NCI-H146 treated with DMSO at 0.1 percent for 48 hours (cell line): ENCODE measurements at regions not wholly inside any gene's neighbourhood (a gene's known extent, or its start where the extent isn't known, plus 50 kb on each side); places are given as distances from the start of the nearest gene placed in this dataset.
"Not testable (repeated sequence)": the region's sequence is repeated elsewhere in the genome, so short reads cannot be mapped to it uniquely, and the experiment has no call there.

Experiments used
- DNase-seq: peaks from one replicate; lab custom pipeline; 2025; ENCODE audit not compliant: unreplicated experiment; lab: John Stamatoyannopoulos, UW

DNA sequence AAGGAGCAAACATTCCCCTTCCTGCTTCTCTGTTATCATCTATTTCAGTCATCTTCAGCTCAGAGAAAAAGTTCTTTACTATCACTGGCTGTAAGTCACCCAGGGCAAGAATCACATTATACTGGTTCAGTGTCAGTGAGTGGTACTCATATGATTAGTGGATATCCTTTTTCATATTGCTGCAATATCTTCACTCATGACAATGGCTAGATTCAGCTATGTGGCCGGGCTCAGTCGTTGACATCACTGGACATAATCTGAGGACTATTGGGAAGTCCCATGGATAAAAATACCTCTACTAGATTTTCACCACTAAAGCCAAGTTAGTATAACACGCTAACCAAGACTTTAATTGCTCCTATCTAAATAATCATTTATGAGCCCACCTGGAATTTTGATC is 91.3 kb upstream of the UBE2E2 start:
- DNase-seq: no peak

DNA sequence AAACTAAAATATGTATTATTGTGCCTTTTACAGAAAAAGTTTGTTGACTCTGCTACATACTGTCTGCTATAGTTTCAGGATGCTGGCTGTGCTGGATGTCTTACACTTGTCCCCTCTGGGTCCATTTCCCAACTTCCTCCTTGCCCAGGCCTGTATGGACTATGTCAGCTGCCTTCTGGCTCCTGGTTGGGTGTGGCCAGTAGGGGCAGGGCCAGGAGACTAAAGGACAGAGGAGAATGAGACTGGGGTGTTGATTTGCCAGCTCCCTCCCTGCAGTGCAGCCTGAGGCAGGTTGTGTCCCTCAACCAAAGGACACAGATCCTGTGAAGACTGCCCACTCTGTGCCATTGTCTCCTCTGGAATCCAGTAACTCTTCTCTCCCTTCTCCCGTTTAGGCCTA is 90.6 kb upstream of the UBE2E2 start:
- no peak for DNase-seq

DNA sequence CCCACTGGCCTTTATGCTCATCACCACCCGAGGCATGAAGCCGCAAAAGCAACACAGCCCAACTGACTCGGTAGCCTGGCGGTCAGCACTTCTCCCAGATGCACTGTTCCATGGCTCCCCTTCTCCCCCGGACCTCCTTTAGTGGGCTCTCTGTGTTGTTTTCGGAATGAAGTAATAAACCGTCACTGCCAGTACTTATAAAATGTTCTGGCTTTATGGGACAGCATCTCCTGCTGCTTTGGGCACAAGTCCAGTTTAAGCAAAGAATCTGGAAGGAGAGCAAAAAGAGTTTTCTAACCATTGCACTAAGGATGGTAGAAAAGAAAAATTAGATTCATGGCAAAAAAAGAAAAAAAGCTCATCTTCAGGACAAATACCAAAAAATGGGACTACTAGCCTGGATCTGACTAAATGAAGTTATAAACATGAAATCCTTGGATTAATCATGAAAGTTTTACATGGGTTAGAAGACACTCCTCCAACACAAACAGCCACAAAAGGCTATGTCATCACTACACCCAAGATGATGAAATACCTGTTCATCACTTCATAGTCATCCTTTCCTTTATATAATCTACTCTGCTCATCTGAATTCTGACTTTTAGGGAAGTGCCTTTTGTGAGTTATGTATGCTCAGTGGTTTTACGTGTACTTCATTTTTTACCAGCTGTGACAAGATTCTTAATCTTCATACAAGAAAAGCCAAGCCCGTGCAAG is 89.5 kb upstream of the UBE2E2 start:
- no peak for DNase-seq

DNA sequence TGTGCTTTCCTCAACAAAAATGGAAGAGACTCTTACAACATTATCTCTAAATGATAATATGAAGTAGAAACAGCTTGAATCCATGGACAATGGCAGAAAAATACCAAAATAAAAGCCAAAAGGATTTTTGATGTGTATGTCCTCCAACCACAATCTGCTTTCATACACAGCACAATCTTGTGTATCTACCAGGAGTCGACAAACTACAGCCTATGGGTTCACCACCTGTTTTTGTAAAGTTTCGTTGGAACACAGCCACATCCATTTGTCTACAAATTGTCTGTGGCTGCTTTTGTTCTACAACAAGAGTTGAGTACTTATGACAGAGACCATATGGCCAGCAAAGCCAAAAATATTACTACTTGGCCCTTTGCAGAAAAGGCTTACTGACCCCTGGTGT is 88.7 kb upstream of the UBE2E2 start:
- no peak for DNase-seq

DNA sequence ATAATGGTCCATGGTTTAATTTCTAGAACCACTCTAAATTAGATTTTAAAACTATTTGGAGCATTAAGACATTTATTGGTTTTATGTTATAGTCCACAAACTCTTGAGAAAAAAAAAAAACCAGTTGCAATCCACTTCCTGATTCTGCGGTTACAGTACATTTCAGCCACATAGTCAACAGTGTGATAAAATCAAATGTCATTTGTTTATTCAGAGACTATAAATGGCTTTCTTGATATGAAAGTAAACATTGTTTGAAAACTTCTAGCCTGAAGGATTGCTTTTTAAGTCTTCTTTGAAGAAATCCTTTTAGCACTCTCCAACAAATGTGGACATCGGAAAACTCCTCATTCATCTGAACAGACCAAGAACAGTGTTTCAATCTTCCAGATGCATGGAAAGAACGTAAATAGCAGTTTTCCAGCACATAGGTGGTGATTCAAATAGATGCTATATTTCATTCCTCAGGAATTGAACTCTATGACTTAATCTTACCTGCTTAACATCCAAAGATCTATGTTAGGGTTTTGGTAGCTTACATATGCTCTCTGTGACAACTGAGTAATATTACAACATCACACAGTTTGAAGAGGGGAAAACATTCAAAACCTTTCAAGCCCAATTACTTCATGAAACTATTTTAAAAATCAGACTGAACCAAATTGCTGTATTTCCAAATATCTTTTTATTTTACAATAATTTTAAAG is 87.8 kb upstream of the UBE2E2 start:
- DNase-seq: no peak

DNA sequence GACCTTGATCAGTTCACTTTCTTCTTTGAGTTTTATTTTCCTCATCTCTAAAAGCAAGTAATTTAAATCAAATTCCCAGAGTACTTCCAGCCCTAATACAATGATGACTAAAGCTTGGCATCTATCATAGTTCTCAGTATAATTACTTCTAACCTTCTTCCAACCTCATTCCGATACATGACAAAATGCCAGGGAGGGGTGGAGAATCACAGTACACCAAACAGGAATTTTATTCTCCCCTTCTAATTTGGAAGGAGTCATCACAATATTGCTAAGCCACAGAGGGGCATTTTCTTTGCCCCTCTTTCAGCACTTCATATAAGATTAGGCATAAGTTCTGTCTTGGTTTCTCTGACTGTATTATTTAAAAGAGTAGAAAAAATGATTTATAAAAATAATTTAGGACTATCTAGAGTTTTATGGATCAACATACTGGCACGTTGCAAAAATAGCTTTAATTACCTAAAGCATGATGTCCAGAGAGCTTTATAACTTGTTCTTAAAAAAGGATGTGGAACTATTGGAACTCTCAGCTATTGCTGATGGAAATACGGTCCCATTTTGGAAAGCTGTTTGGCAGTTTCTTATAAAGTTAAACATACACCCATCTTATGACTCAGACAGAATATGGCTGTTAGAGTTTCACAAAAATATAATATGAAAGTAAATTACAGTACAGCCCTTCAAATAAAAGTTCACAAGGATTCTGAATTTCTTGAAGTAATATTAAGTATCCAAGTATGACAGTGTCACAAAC is 86.9 kb upstream of the UBE2E2 start:
- DNase-seq: no peak

DNA sequence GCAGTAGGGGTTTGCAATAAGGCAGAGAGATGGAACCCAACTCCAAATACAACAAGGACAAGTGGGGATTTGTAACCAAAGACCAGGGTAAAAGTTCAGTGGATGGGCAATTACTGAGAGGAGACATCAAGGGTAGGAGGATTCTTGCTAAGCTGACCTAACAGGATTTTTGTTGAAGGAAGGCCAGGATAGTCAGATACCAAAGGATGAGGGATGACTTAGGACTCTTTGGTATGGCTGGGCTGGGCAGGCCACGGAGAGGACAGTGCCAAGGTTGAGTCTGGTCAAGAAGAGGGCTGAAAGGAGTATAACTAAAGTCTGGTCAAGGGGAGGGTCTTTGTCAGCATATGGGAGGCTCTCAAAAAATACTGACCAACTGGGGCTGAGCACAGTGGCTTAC is 85.3 kb upstream of the UBE2E2 start:
- no peak for DNase-seq

DNA sequence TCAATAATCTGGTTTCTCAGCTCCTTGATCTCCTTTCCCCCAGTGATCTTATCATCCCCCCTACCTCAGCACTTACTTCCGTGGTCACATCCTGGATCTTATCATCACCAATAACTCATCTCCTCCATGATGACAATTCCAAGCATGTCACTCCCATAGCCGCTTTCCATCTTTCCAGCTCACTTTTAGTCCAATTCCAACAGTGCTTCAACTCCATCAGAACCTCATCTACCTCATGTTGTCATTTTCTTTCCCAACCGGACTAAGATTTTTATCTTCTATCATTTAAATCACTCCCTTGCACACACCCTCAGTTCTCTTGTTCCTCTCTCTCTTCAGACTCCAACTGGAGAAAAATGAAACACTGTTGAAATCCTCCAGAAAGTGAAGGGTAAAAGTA is 75.9 kb upstream of the UBE2E2 start:
- no peak for DNase-seq

DNA sequence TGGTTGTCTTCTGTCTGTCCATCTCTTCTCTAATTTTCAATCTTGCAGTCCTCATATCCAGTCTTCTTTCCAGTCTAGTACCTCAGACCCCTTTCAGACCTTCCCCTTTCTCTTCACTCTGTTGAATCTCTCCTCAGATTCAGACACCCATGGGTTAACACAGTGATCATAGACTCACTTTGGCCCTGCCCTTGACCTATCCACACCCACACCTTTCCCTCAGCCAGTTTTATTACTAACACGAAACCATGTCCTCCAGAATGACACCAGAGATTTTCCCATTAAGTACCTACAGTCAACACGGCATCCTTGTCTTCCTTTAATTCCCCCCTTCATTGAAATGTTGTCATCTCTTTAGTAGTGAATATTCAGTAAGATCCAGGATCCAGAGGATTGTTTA is 74.5 kb upstream of the UBE2E2 start:
- DNase-seq: no peak

DNA sequence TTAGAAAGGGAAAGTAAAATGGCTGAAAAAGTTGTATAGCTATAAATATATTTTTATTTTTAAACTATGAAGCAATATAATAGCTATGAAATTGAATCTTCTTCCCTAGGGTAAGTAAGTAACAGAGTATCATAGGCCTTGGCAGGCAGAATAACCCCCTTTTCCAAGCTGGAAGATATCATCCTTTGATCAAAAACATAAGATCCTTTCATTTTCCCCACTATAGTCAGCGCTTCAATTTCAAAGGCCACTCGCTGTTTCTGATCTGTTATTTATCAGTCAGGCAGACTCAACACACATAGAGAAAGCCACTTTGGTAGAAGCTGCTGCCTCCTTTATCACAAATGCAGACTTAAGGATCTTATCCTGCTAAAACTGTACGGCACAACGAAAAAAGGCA is 74.0 kb upstream of the UBE2E2 start:
- no peak for DNase-seq

DNA sequence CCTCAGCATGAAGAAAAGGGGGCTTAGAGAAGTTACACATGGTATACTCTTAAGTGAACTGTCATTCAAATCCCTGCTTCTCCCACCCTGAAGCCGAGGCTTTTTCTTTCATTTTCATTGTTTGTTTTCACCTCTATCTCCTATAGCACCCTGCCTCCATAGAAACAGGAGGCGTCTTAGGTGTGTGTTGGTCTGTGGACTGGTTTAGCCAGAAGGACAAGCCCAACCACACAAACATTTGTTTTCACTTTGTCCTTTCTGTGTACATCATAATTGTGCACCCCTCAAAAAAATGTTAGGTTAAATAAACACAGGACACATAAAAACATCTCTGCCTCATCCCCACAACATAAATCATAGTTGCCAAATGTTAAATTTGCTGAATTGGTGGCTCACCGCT is 73.3 kb upstream of the UBE2E2 start:
- no peak for DNase-seq

DNA sequence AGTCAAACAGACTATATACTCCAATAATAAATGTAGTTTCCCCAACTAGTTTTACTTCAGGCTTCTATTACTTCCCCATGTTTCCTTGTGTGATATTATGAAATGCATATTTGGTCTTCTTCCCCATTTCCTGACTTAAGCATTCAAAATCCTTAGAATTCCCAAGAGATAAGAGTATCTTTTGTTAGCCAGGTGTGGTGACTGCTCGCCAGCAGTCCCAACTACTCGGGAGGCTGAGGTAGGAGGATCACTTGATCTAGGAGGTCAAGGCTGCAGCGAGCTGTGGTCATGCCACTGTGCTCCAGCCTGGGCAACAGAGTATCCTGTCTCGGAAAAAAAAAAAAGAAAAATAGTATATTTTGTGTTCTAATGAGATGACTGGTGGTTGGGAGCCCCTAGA is 72.7 kb upstream of the UBE2E2 start:
- DNase-seq: no peak

DNA sequence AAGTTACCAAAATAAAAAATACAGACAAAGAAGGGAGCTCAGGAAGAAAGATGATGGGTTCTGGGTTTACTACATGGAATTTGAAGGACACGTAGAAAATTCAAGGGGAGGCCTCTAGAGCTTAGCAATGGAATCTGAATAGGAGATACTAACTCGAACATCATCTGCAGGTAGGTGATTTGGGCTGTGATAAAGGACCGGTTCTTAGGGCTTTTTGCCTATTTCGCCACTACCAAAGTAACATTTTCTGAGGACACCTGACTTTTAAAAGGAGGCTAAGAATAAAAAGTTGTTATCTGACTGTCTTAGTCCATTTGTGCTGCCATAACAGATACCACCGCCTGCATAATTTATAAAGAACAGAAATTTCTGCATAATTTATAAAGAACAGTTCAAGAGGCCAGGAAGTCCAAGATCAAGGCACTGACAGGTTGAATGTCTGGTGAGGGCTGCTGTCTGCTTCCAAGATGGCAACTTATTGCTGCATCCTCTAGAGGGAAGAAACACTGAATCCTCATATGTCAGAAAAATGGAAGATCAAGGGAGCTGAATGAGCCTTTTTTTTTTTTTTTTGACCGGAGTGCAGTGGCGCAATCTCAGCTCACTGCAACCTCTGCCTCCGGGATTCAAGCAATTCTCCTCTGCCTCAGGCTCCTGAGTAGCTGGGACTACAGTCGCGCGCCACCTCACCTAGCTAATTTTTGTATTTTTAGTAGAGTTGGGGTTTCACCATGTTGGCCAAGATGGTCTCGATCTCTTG is 67.9 kb upstream of the UBE2E2 start:
- DNase-seq: no peak

DNA sequence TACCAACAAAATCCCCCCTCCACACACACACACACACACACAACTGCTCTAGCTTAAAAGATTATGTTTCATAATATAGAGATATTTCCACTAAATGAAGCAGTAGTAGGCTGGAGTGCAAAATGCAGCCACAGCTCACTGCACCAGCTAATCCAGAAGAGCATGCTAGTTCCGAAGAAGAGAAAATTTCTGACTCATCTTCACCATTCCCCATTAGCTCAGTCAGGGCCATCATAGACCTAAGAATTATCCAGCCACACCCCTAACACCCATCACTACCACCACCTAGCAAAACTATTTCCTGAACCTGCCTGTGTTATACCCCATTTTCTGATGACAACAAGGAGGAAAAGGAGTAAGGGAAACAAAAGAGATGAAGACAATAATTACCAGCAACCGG is 67.1 kb upstream of the UBE2E2 start:
- no peak for DNase-seq

DNA sequence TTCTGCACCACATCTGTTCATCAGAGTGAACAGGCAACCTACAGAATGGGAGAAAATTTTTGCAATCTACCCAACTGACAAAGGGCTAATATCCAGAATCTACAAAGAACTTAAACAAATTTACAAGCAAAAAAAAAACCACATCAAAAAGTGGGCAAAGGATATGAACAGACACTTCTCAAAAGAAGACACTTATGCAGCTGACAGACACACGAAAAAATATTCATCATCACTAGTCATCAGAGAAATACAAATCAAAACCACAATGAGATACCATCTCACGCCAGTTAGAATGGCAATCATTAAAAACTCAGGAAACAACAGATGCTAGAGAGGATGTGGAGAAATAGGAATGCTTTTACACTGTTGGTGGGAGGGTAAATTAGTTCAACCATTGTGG is 59.1 kb upstream of the UBE2E2 start:
- not testable (repeated sequence) for DNase-seq

DNA sequence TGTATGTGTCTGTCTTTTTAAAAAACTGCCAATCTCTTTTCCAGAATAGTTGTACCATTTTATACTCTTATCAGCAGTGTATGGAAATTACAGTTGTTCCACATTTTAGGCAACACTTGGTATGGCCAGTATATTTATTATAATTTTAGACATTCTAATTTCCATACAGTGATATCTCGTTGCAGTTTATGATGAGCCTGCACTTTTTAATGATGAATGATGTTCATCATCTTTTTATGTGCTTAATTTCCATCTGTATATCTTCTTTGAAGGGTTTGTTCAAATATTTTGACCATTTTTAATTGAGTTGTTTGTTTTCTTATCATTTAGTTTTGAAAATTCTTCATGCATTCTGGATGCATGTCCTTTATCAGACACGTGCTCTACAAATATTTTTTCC is 57.0 kb upstream of the UBE2E2 start:
- no peak for DNase-seq

DNA sequence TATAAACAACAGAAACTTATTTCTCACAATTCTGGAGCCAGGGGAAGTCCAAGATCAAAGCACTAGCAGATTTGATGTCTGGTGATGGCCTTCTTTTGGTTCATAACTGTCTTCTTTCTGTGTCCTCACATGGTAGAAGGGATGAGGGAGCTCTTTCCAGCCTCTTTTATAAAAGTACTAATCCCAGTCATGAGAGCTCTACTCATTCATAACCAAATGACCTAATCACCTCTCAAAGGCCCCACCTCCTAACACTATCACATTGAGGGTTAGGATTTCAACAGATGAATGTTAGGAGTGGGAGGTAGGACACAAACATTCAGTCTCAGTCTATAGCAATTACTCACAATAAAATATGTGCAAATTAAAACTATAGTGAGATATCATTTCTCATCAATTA is 50.1 kb upstream of the UBE2E2 start:
- DNase-seq: no peak
